Endothelial cell of umbilical vein (primary cell): ENCODE measurements at regions not wholly inside any gene's neighbourhood (a gene's known extent, or its start where the extent isn't known, plus 50 kb on each side); places are given as distances from the start of the nearest gene placed in this dataset.

Experiments used
- BruUV-seq: library from RNA; stranded (reverse); fragments of 400-500 nt; replicated peaks from 2 replicates; lab custom pipeline; 2021; lab: Mats Ljungman, UMichigan
- CTCF ChIA-PET: fragments of 300-600, 350-600 bp; sonication (Branson Sonifier 250); formaldehyde crosslinking; loops from one replicate; lab custom pipeline; 2021; ENCODE audit warnings: antibody characterized with exemption, inconsistent platforms; lab: Charles Lee
- POLR2A ChIA-PET: fragments of 300-600, 350-600 bp; sonication (Branson Sonifier 250); formaldehyde crosslinking; loops from one replicate; lab custom pipeline; 2021; ENCODE audit warnings: antibody characterized with exemption, inconsistent platforms; lab: Charles Lee
- DNase-seq: peaks from one replicate; pipeline ENCODE4 v3.0.0-alpha.2; 2011; ENCODE audit warnings: low read depth, low spot score
- FAIRE-seq: peaks from 2 replicates; lab custom pipeline; 2011; peaks lifted over from hg19 to GRCh38; lab: Jason Lieb, UNC
- H2AFZ ChIP-seq: 2 replicates; pipeline ENCODE4 v1.6.0; 2012; ENCODE audit warnings: low read depth, low read length, control low read depth, inconsistent platforms
- H3K27ac ChIP-seq: 2 replicates; pipeline ENCODE4 v1.5.1; 2011; ENCODE audit warnings: low read depth, mild to moderate bottlenecking, control low read depth, low read length, moderate library complexity; ENCODE audit not compliant: insufficient read depth
- H3K27me3 ChIP-seq, 2 experiments: 2 replicates each; pipeline versions ENCODE4 v1.6.0 to v1.6.1; 2011; ENCODE audit warnings: low read length in 2 of 2, mixed read lengths in 1 of 2; ENCODE audit not compliant: control insufficient read depth in 2 of 2, insufficient read depth in 2 of 2
- H3K36me3 ChIP-seq, 2 experiments: 2 replicates in 1 of 2; 3 replicates in 1 of 2; pipeline ENCODE4 v1.5.1; 2011; ENCODE audit warnings: low read length in 2 of 2, mild to moderate bottlenecking in 1 of 2, moderate library complexity in 1 of 2; ENCODE audit not compliant: control insufficient read depth in 2 of 2, insufficient read depth in 2 of 2; ENCODE audit errors: extremely low read depth in 1 of 2
- H3K4me1 ChIP-seq: 3 replicates; pipeline ENCODE4 v1.5.1; 2011; ENCODE audit warnings: mild to moderate bottlenecking, low read length; ENCODE audit not compliant: control insufficient read depth, insufficient read depth; ENCODE audit errors: extremely low read depth
- H3K4me2 ChIP-seq: 2 replicates; pipeline ENCODE4 v1.6.1; 2011; ENCODE audit warnings: low read length, control low read depth, mixed read lengths; ENCODE audit not compliant: insufficient read depth
- H3K4me3 ChIP-seq, 3 experiments: fragments of 200-600 bp in 1 of 3; sonication (generic), shearing (Covaris generic) in 1 of 3; replicated peaks in 1 of 3; 2 replicates each; pipeline ENCODE4 v1.5.1; 2011 to 2016; ENCODE audit warnings: control low read depth in 3 of 3, low read length in 3 of 3, mild to moderate bottlenecking in 2 of 3, inconsistent platforms in 1 of 3, low read depth in 1 of 3, moderate library complexity in 1 of 3; ENCODE audit not compliant: insufficient read depth in 1 of 3
- H3K79me2 ChIP-seq: 2 replicates; pipeline ENCODE4 v1.6.0; 2012; ENCODE audit warnings: low read length, inconsistent platforms; ENCODE audit not compliant: control insufficient read depth, insufficient read depth
- H3K9ac ChIP-seq: replicated peaks from 2 replicates; pipeline ENCODE3; 2011; ENCODE audit warnings: low read length, control low read depth; ENCODE audit not compliant: insufficient read depth; ENCODE audit errors: extremely low read depth
- H3K9me1 ChIP-seq: replicated peaks from 3 replicates; pipeline ENCODE4 v1.6.0; 2011; ENCODE audit warnings: mild to moderate bottlenecking, low read length; ENCODE audit not compliant: control insufficient read depth, insufficient read depth; ENCODE audit errors: extremely low read depth
- H3K9me3 ChIP-seq: replicated peaks from 2 replicates; pipeline ENCODE4 v1.5.1; 2012; ENCODE audit warnings: low read length, inconsistent platforms; ENCODE audit not compliant: control insufficient read depth, insufficient read depth
- H4K20me1 ChIP-seq: replicated peaks from 2 replicates; pipeline ENCODE3; 2011; ENCODE audit warnings: mild to moderate bottlenecking, low read length; ENCODE audit not compliant: control insufficient read depth, insufficient read depth; ENCODE audit errors: extremely low read depth
- CTCF ChIP-seq, 2 donors: IDR thresholded peaks; 1 replicate in 1 of 2; 2 replicates in 1 of 2; pipeline ENCODE4 v1.5.1; 2011; ENCODE audit warnings: low read length in 2 of 2, mild to moderate bottlenecking in 2 of 2, moderate library complexity in 2 of 2, control low read depth in 1 of 2, inconsistent platforms in 1 of 2, low read depth in 1 of 2; ENCODE audit not compliant: insufficient read depth in 1 of 2; ENCODE audit errors: extremely low read depth in 1 of 2
- EZH2 ChIP-seq: IDR thresholded peaks from 2 replicates; pipeline ENCODE4 v1.6.1; 2012; ENCODE audit warnings: borderline replicate concordance, low read depth, mild to moderate bottlenecking, moderate library complexity, low read length, inconsistent platforms; ENCODE audit not compliant: severe bottlenecking
- FOS ChIP-seq: IDR thresholded peaks from 2 replicates; pipeline ENCODE4 v1.6.1; 2011; ENCODE audit warnings: mild to moderate bottlenecking, low read length, moderate library complexity, borderline replicate concordance; ENCODE audit not compliant: insufficient read depth
- GATA2 ChIP-seq: IDR thresholded peaks from 2 replicates; pipeline ENCODE4 v1.7.0; 2011; ENCODE audit warnings: low read depth, mild to moderate bottlenecking, moderate library complexity, mixed read lengths, low read length; ENCODE audit not compliant: insufficient read length, insufficient read depth
- JUN ChIP-seq: IDR thresholded peaks from 2 replicates; pipeline ENCODE4 v1.6.1; 2011; ENCODE audit warnings: borderline replicate concordance, low read depth; ENCODE audit not compliant: insufficient read length, insufficient read depth
- MYC ChIP-seq: IDR thresholded peaks from one replicate; pipeline ENCODE4 v1.6.1; 2011; ENCODE audit warnings: mild to moderate bottlenecking, low read depth, low read length
- POLR2A ChIP-seq: IDR thresholded peaks from 2 replicates; pipeline ENCODE4 v1.6.1; 2012; ENCODE audit warnings: low read depth, mild to moderate bottlenecking, control low read depth, low read length
- POLR2AphosphoS5 ChIP-seq: IDR thresholded peaks from 2 replicates; pipeline ENCODE4 v1.6.1; 2012; ENCODE audit warnings: low read depth, mild to moderate bottlenecking, control low read depth, low read length, moderate library complexity; ENCODE audit not compliant: insufficient read depth
- dilution Hi-C: fragments of 300-500 bp; cut with MboI; formaldehyde crosslinking; loops from one replicate; pipeline ENCODE4 v1.15.0; 2019; ENCODE audit warnings: low sequenced_read_pairs; ENCODE audit not compliant: extremely low pct_ligation_motif_present
- intact Hi-C: fragments of 100-400 bp; cut with micrococcal nuclease; formaldehyde crosslinking; loops from one replicate; pipeline ENCODE4 v1.10.0; 2022
- TF ChIP-seq, protein P1 (sequence below): IDR thresholded peaks from 2 replicates; pipeline ENCODE4 v1.6.1; 2011; ENCODE audit not compliant: insufficient read depth, insufficient read length

DNA sequence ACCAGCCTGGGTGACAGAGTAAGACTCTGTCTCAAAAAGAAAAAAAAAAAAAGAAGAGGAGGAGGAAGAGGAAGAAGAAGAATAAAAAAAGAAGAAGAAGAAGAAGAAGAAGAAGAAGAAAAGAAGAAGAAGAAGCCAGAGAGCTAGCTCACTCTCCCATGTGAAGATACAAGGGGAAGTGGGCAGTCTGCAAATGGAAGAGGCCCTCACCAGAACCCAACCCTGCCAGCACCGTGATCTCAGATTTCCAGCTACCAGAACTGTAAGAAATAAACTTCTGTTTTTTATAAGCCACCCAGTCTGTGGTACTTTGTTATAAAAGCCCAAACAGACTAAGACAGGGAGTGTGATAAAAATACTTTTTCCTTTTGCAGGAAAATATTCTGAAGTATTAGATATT is 130.7 kb downstream of the ETNK1 start:
- no TSS peak for BruUV-seq
- Histone ChIP-seq H3K9ac (no peak overlapping the region), H3K4me3 (no peak overlapping the region), H3K9me3 (no peaks in the 10 kb centered on the region), H3K4me1 (no peaks in the 10 kb centered on the region), H3K27ac (no peak overlapping the region), H3K27me3 (no peaks in the 10 kb centered on the region), H3K9me1 (no peaks in the 10 kb centered on the region), H2AFZ (no peak overlapping the region), H4K20me1 (no peaks in the 10 kb centered on the region), H3K36me3 (no peaks in the 10 kb centered on the region), H3K4me2 (no peak overlapping the region), H3K79me2 (no peaks in the 10 kb centered on the region)
- no peak for TF ChIP-seq EZH2
- dilution Hi-C loops, result no loop called here
- ChIA-PET POLR2A (no interaction called here), CTCF (no interaction called here)
- intact Hi-C loops, result no loop called here
- FAIRE-seq (no peak), DNase-seq (no peak)

DNA sequence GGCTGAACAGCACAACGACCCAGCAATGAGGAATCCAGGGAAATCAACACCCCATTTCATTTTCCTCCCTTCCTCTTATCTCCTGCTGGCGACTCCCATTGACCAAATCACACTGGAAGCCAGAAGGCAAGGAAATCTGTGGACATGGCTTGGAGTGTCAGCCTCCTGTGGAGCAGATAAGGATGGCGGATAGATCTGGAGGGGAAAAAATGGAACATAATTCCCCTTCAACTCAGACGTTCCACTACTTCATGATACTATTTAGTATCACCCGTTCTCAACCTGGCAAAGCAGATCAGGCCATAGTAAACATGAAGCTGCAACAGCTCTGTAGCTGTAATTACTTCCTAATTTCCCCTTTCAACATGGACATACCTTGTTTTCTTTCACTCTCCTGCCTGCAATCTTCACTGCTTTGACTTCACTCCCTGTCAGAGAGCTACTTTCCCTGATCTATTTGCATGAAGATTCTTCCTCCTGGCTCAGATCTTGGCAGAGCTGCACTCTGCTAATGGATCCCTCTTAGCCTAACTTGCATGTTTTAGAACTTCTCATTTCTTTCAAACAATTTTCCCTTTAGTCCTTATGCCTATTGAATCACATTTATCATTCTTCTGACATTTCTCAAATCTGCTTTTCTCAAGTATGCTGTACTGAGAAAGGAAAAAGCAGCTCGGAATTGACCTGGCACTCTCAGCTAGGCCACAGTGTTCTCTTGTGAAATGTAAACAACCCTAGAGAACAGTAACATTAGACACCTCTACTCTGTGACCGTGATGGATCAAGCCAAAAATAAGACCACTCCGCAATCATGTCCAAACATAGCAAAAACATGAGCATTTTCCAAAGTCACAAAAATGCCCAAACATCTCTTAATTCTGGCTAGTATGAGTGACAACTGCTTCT is 135.1 kb downstream of the ETNK1 start:
- Histone ChIP-seq H3K4me1 (no peaks in the 10 kb centered on the region), H3K9me1 (no peaks in the 10 kb centered on the region), H3K4me2 (no peak overlapping the region), H4K20me1 (no peaks in the 10 kb centered on the region), H3K79me2 (no peaks in the 10 kb centered on the region), H3K4me3 (no peak overlapping the region), H3K27ac (no peak overlapping the region), H3K27me3 (no peaks in the 10 kb centered on the region), H3K9me3 (no peaks in the 10 kb centered on the region), H3K36me3 (no peaks in the 10 kb centered on the region), H3K9ac (no peak overlapping the region), H2AFZ (no peak overlapping the region)
- dilution Hi-C loops (no loop called here), intact Hi-C loops (no loop called here)
- BruUV-seq, result no TSS peak
- POLR2A ChIA-PET, result no interaction called here
- TF ChIP-seq POLR2A (no peak), POLR2AphosphoS5 (no peak), CTCF (IDR thresholded peaks at IDR 0.05; ENCODE audit: extremely low read depth in 1 of 2, insufficient read depth in 1 of 2, low read depth in 1 of 2, low read length in 2 of 2) (no peak), FOS (no peak), EZH2 (no peak), MYC (no peak), JUN (no peak), GATA2 (no peak)
- TF ChIP-seq, protein P1, sequence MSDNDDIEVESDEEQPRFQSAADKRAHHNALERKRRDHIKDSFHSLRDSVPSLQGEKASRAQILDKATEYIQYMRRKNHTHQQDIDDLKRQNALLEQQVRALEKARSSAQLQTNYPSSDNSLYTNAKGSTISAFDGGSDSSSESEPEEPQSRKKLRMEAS, result no peak
- FAIRE-seq, result no peak
- CTCF ChIA-PET, result no interaction called here
- no peak for DNase-seq
